NCI-H146 (cell line): ENCODE measurements at regions not wholly inside any gene's neighbourhood (a gene's known extent, or its start where the extent isn't known, plus 50 kb on each side); places are given as distances from the start of the nearest gene placed in this dataset.

ENCODE experiments used
- DNase-seq: peaks from one replicate; lab custom pipeline; 2025; lab: John Stamatoyannopoulos, UW

DNA sequence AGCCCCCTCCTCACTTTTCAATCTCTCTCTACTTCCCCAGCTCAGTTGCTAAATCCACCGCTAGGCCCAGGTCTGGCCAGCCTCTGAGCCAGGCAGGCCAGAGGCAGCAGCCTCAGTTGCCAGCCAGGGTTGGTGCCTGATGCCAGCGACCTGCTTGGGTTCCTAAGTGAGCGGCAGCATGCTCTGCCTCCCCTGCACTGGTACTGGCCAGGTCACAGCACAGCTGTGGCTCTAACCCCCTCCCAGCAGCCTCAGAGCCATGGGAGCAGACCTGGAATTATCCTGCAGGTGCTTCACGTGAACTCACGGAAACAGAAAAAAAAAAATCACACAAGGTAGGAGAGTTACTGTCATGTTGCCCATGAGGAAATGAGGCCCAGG, 82.5 kb upstream of the ATF3 start:
- DNase-seq: peak; percentile 34

DNA sequence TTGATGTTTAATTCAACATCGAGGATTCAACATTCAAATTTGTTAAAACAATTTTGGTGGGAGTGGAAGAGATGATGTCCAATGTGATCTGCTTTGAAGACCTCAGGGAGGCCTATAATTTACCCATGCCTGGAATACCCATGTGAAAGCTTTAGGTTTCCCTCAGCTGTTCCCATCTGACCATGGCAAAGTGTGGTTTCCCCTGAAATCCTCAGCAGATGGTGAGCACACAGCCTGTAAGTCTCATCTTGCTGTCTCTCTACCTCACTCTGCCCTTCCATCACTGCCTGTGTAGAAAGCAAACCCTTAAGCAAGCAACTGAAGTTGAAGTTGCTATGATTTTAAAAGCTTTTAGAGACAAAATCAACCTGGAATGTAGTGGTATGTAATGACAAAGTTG, 80.1 kb upstream of the ATF3 start:
- no peak for DNase-seq

DNA sequence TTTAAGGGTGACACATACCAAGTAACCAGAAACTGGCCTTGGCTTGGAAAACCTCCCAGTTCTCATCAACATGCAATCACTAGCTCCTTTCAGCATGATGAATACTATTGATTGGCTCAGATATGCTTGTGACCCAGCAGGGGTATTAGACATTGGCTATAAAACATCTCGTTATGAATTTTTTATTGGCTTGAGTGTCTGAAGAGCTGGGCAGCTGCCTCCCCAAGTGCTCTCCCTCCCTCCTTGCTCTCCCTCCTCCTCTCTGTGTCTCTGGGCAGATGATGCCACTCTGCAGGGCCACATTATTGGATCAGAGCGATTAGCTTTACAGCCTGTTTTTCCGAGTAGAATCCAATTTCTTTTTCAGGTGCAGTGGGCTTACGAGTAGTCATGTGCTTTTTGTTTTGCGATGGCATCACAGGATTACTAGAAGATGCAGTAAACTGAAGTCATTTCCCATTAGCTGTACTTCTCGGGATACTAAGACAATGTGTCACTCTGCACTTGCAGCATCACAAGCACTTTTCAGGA, 79.3 kb upstream of the ATF3 start:
- no peak for DNase-seq

DNA sequence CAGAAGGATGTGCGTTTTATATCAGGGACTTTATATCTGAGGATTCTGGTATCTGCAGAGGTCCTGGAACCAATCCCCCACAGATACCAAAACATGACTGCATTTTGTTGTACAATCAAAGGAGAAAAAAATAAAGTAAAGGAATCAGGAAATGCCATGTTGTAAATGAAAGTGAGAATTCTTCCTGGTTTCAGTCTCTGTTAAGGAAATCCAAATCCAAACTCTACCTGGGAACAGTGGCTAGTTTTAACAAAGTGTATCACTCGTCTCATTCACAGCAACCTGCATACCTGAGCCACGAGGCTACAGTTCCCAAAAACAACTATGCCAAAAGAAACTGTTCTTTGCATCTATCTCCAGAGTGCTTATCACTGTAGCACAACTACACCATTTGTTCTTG, 77.3 kb upstream of the ATF3 start:
- no peak for DNase-seq

DNA sequence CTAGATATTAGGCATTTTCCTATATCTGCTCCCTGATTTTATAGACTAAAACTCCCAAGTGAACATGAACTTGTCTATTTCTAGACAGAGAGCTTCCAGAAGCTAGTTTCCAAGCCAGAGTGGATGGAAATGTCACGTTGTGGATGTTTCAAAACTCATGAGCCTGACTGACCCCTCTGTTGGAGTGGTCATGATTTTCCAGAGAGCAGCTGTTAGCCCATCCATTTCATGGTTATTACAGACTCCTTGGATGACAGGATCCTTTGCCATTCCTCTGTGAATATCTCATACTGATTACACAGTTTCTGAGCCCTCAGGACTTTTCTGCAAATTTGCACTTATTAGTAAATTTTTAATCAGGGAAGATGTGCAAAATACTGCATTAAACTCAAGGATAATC, 76.8 kb upstream of the ATF3 start:
- DNase-seq: no peak

DNA sequence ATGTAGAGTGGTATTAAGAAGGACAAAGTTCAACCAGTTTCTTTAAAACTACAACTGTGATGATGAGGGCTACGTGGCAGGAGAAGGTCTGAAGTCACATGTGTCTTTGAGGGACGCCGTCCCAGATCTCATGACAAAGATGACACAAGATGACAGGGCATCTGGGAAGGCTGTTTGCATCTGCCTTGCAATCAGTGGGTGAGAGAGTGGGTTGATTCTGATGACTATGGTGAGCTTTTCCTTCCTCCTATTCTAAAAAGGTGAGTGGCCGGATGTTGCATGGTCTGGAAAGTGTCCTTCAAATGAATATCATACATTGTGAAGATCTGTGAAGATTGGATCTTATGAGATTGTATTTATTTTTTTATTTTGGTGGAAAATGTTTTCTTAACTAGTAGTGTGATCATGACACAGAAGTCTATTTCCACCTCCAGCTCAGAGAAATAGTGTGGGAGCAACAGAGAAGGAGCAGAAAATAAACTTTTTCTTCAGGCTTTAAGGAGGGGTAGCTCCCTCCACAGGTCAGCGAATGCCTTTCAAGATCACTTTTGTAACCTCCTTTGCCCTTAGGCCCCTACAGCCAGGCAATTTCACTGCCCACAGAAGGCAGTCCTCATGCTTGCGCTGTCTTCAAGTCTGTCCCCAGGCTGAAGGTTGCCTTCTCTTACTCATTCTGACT, 76.0 kb upstream of the ATF3 start:
- DNase-seq: no peak

DNA sequence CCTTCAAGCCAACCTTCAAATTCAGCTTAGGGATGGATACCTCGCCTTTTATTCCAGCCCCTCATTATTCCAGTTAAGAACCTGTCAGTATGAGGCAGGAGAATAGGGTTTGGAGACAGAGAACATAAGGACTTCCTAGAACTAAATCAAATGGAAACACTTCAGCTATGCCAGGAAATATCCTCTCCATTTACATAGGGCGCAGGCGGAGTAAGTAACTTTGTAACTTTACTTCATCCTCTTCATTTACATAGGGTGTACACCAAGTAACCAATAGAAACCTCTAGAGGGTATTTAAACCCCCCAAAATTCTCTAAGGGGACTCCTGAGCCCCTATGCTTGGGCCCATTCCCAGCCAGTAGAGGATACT, 75.4 kb upstream of the ATF3 start:
- DNase-seq: no peak

DNA sequence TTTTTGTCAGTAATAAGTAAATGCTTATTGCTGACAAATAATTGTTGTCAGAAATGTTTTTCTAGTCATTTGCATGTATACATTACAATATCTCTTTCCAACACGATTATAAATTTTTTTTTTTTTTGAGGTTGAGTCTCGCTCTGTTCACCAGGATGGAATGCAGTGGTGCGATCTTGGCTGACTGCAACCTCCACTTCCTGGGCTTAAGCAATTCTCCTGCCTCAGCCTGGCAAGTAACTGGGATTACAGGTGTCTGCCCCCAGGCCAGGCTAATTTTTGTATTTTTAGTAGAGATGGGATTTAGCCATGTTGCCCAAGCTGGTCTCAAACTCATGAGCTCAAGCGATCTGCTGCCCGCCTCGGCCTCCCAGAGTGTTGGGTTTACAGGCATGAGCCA, 72.0 kb upstream of the ATF3 start:
- no peak for DNase-seq

DNA sequence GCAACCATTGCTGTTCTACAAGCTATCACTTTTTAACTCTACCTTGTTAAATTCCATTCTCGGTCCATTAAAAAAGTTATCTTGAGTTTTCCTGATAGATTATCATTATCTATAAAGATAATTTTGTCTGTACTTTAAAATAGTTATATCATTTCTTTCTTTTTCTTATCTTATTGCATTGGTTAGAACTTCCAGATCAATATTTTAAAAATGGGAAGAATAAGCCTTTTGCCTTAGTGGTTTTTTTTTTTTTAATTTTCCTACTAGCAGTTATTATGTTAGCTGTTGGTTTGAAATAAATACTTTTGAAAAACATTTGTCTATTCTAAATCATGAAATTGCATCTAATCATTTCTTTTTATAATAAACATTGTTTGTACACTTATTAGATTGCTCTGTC, 71.0 kb upstream of the ATF3 start:
- no peak for DNase-seq

DNA sequence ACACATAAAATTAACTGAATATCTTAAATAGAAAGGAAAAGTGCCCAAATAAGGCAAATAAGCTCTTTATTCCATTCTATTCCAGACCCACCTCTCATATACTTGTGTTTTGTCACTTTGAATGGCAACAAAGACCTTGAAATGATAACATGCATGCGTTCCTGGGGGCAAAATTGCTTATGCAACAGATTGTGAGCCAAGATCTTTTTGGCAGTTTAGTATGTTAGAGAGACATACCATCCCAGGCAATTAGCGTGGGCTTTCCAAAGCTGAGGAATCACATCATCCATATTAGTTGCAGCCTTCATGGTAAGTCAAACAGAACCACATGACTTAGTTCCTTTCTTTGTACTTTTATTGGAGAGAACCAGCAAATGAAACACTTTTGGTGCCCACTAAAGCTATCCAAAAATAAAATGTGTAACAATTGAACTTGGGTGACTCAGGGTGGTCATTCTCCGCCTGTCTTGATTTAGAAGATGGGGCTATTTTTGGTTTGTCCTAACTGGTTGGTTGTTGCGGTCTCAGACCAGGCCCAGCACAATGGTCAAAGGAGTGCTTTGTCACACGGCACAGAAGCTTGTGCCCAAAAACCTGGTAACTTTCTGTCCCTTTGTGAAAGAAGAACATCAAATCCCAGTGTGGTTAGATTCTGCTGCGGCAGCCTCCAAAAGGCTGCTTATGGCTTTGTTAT, 68.7 kb upstream of the ATF3 start:
- no peak for DNase-seq

DNA sequence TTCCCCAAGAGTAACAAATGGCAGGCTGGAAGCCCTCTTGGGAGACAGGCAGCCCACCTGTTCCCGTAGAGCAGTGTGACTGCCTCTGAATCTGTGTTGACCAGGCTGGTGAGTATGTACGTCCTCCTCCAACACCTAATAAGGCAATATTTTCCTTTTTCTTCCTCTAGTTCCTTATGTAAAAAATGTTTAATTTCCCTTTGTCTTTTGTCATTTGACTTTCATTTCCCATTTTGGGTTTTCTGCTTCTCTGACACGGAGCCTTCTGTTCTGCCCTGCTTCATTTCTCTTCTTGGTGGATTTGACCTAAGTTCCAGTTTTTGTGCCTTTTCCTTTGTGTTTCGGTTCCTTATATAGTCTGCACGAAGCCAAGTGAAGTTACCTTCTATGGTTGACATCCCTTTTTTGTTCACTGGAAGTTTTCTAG, 65.8 kb upstream of the ATF3 start:
- DNase-seq: no peak

DNA sequence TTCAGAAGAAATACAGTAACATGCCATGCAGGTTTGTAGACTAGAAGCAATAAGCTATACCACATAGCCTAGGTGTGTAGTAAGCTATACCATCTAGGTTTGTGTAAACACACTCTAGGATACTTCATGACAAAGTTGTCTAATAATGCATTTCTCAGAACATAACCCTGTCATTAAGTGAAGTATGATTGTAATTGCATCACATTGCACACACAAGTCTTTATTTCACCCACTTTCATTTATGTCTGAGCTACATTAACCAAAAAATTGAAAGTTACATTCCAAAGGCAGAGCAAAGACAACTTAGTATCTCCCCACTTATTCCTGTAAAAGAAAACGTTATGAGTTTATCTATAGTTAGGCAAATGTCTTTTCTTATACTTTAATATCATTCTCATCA, 64.5 kb upstream of the ATF3 start:
- DNase-seq: no peak

DNA sequence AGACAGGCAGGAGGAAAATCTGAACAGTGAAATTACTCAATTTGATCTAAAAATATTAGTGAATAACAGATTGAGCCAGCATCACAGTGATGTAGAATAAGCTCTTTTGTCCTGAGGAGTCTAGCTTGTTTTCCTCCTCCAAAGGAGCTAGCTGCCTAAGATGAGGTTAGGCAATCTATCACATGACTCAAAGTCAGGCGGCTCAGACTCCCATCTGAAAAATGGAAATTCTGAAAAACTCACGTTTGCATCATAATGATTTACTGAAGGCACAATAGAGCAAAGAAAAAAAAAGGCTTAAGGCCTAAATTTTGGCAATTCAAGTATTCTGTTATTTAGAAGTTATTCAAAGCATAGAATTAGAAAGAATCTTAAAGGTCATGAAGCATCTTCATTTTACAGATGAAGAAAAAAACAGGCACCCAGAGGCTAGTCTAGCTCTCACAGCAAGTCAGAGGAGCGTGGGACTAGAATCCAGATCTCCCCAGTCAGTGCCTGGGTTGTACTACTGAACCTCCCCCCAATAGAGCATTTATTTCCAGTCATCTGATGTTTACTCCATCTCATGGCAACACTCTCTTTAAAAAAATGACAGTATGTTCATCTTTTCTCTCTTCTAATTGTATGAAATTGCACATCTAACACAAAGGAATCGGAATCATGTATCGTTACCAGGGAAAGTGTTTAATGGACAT, 62.5 kb upstream of the ATF3 start:
- no peak for DNase-seq

DNA sequence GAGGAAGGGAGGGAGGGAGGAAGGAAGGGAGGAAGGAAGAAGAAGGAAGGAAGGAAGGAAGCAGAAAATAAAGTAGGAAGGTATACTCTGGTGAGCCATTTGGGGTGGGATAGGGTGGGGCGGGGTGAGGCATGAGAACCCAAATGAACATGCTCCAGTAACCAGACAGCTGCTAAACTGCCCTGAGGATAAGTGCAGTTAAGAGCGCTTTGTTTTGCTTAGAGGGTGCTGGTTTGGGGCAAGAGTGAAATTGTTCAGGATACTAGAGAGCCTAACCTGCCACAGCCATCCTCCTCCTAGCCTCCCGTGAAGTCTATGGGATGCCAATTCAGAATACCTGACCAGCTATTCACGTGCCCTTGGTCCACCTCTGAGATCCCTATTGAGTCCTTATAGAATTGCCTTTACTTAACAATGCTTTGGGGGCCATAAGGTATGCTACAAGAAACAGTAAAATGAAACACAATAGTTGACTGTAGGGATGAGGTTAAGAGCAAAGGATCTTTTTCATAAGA, 59.0 kb upstream of the ATF3 start:
- no peak for DNase-seq

DNA sequence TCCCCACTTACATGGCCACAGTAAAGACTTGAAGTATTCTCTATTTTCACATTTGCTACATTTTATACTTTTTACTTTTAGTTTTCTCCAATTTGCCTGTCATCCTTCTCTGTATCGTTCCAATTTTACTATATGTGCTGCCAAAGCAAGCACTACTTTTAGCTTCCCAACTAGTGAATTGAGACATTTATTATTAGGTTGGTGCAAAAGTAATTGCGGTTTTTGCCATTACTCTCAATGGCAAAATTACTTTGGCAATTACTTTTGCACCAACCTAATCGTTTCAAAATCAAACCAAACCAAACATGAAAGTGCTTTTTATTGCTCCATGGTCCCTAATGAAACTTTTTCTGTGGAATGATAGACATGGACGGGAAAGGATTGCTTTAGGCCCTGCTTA, 56.6 kb upstream of the ATF3 start:
- DNase-seq: no peak

DNA sequence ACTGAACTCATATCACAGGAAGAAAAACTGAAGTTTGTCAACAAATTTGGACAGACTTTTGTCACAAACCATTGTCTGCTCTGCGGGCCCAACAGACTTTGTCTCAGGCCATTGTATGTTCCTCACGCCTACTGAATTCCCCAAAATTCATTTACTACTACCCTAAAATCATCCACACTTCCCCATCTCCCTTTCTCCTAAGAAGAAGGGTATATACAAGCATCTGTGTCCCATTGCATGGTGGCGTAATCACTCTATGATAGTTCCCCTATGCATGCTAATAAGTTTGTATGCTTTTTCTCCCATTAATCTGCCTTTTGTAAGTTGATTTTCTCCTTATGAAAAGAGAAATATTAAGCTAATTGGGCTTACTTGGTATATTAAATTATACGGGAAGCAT, 54.9 kb upstream of the ATF3 start:
- no peak for DNase-seq

DNA sequence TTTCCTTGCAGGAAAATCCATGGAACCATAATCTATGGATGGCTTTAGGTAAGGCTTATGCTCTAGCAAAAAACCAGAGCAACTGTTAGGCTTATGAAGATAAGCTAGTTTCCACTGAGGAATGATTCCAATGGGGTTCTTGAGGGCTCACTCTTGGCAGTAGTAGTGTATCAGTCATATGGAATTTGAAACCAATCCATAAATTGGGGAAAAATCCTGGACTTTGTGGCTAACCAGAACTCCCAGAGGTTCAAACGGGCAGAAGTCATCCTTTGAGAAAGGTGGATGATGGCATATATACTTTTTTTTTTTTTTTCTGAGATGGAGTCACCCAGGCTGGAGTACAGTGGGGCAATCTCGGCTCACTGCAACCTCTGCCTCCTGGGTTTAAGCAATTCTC, 54.2 kb upstream of the ATF3 start:
- DNase-seq: no peak

DNA sequence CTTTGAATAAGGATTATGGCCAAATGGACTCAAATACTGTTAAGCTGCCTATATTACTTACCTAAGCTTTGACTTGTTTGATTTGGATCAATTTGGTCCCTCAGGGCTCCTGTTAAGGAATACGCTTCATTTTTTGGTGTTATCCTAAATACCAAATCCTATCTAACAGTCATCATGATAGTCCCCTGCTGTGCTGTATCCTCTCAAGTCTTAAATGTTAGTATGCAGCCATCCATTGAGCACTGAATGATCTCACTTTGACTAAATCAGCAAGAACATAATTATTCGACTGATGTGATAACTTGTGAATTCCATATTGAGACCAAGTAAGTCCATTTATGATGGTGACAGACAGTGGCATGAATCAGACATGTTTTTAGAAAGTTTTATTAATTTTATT, 53.1 kb upstream of the ATF3 start:
- no peak for DNase-seq

DNA sequence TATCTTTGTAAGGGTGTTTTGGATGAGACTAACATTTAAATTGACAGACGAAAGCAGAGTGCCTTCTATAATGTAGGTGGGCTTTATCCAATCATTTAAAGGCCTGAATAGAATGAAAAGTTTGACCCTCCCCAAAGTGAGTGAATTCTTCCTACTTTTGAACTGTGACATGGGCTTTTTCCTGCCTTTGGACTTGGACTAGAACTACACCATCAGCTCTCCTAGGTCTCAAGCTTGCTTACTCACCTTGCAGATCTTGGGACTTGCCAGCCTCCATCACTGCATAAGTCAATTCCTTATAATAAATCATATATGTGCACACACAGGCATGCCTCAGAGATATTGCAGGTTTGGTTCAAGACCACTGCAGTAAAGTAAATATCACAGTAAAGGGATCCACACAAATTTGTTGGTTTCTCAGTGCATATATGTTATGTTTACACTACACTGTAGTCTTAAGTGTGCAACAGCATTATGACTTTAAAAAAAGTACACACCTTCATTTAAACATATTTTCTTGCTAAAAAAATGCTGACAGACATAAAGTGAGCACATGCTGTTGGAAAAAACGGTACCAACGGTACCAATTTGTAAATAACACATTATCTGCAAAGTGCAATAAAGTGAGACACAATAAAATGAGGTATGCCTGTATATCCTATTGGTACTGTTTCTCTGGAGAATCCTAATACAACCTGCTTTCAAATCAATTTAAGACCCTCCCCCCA, 51.6 kb upstream of the ATF3 start:
- DNase-seq: no peak

DNA sequence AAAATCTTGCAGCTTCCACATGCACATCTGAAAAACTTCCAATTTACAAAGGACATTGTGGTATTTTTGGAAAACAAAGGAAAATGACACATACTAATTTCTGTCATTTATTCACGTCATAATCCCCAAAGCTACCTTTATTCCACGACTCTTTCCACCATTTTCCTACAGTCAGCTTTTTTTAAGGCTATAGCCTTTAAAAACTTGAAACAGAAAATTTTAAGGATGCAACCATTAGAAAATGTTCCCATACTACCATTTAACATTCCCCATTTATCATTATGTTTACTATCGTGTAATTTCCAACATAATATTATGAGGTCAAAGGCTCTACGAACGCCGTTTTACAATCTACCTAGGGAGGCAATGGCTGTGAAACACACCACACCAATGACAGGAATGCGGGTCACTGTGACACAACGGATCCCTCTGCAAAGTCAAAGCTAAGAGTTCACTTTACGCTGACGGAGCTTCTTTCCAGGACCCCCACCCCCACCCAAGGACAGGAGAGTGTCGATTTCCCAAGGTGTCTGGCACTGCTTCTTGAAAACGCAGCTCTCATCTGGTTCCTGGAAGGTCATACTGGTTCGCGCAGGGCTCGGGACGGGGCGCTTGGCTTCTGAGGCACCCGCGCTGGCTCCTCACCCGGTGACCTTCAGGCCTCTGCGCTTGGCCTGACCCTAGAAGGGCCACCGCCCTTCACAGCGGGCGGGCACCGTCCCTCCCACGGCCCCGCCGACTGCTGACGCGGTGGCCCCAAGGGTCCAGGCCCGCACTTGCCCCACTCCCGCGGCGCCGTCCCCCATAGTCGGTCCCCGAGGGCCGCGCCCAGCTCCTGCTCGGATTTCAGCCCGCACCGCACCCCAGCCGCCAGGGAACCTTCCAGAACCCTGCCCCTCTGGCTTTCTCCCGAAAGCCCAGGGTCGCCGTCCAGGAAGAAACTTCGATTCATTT, 50.5 kb upstream of the ATF3 start:
- peak; percentile 39 for DNase-seq
